Posterior vena cava (tissue), 2 donors: ENCODE measurements at regions not wholly inside any gene's neighbourhood (a gene's known extent, or its start where the extent isn't known, plus 50 kb on each side); places are given as distances from the start of the nearest gene placed in this dataset.

Source experiments
- DNase-seq: peaks from one replicate; pipeline ENCODE4 v3.0.0-alpha.2; 2020; ENCODE audit warnings: low spot score
- intact Hi-C, 2 donors: fragments of 100-400 bp; cut with DNase I; formaldehyde crosslinking; loops; one replicate each; pipeline versions ENCODE4 v1.14.1 to v1.14.2; 2022 to 2023
- donor health status: DM: yes; HTN: yes; CAD: no.
- donor health status: DM: yes; HTN: yes; CAD: no.

GRCh38 chr3:6580808-6581207, 280.1 kb upstream of the GRM7 start:
- no peak for DNase-seq
- intact Hi-C loops = no loop called here

GRCh38 chr3:6585360-6585759, 275.6 kb upstream of the GRM7 start:
- intact Hi-C loops = no loop called here
- DNase-seq = no peak

GRCh38 chr3:6600237-6600636, 260.7 kb upstream of the GRM7 start:
- intact Hi-C loops = no loop called here
- no peak for DNase-seq

- no peak for DNase-seq
- intact Hi-C loops = no loop called here
Observed at GRCh38 chr3:6601374-6601773, 259.5 kb upstream of the GRM7 start.

GRCh38 chr3:6602329-6602728, 258.6 kb upstream of the GRM7 start:
- no peak for DNase-seq
- intact Hi-C loops = no loop called here

GRCh38 chr3:6605227-6605626, 255.7 kb upstream of the GRM7 start:
- no peak for DNase-seq
- intact Hi-C loops = no loop called here

- intact Hi-C loops = no loop called here
- DNase-seq = no peak
Observed at GRCh38 chr3:6608843-6609242, 252.1 kb upstream of the GRM7 start.

- intact Hi-C loops = no loop called here
- DNase-seq = no peak
Observed at GRCh38 chr3:6612034-6612616, 248.8 kb upstream of the GRM7 start.

GRCh38 chr3:6622260-6622659, 238.7 kb upstream of the GRM7 start:
- intact Hi-C loops = no loop called here
- DNase-seq = no peak

GRCh38 chr3:6622712-6623111, 238.2 kb upstream of the GRM7 start:
- intact Hi-C loops = no loop called here

GRCh38 chr3:6631376-6631775, 229.5 kb upstream of the GRM7 start:
- intact Hi-C loops = no loop called here
- no peak for DNase-seq

More at GRCh38 chr3:6622712-6623111, 238.2 kb upstream of the GRM7 start:
- no peak for DNase-seq

- intact Hi-C loops = no loop called here
- no peak for DNase-seq
Observed at GRCh38 chr3:6640907-6641306, 220.0 kb upstream of the GRM7 start.

GRCh38 chr3:6644070-6644929, 216.6 kb upstream of the GRM7 start:
- DNase-seq = no peak
- intact Hi-C loops = no loop called here

- DNase-seq = no peak
- intact Hi-C loops = no loop called here
Observed at GRCh38 chr3:6654670-6655069, 206.2 kb upstream of the GRM7 start.

GRCh38 chr3:6655275-6655674, 205.6 kb upstream of the GRM7 start:
- no peak for DNase-seq
- intact Hi-C loops = no loop called here

GRCh38 chr3:6657591-6657990, 203.3 kb upstream of the GRM7 start:
- no peak for DNase-seq

GRCh38 chr3:6667354-6667753, 193.6 kb upstream of the GRM7 start:
- DNase-seq = no peak
- intact Hi-C loops = no loop called here

More at GRCh38 chr3:6657591-6657990, 203.3 kb upstream of the GRM7 start:
- intact Hi-C loops = no loop called here

GRCh38 chr3:6671363-6671762, 189.6 kb upstream of the GRM7 start:
- intact Hi-C loops = no loop called here
- no peak for DNase-seq

- DNase-seq = no peak
- intact Hi-C loops = no loop called here
Observed at GRCh38 chr3:6679510-6679909, 181.4 kb upstream of the GRM7 start.

- DNase-seq = no peak
- intact Hi-C loops = no loop called here
Observed at GRCh38 chr3:6680119-6680806, 180.7 kb upstream of the GRM7 start.

- DNase-seq = no peak
- intact Hi-C loops = no loop called here
Observed at GRCh38 chr3:6697285-6697684, 163.6 kb upstream of the GRM7 start.
